Colonic mucosa (tissue), 4 donors: ENCODE measurements at regions not wholly inside any gene's neighbourhood (a gene's known extent, or its start where the extent isn't known, plus 50 kb on each side); places are given as distances from the start of the nearest gene placed in this dataset.
"Not testable (repeated sequence)": the region's sequence is repeated elsewhere in the genome, so short reads cannot be mapped to it uniquely, and the experiment has no call there.

Experiments
- DNase-seq: peaks from one replicate; pipeline ENCODE4 v3.0.0-alpha.2; 2020
- H3K27ac ChIP-seq: fragments of 200-600 bp; one replicate; pipeline ENCODE4 v1.8.0; 2021
- H3K27me3 ChIP-seq: fragments of 200-600 bp; one replicate; pipeline ENCODE4 v1.8.0; 2021
- H3K36me3 ChIP-seq: fragments of 200-600 bp; one replicate; pipeline ENCODE4 v1.8.0; 2021
- H3K4me1 ChIP-seq: fragments of 200-600 bp; one replicate; pipeline ENCODE4 v1.8.0; 2021; ENCODE audit warnings: mild to moderate bottlenecking
- H3K4me3 ChIP-seq: fragments of 200-600 bp; one replicate; pipeline ENCODE4 v1.8.0; 2021
- H3K9ac ChIP-seq, 2 donors: one replicate each; pipeline ENCODE4 v1.7.0; 2013; ENCODE audit warnings: control low read depth in 2 of 2, low read depth in 2 of 2, low read length in 2 of 2
- H3K9me3 ChIP-seq: fragments of 200-600 bp; one replicate; pipeline ENCODE4 v1.8.0; 2021
- intact Hi-C: fragments of 100-400 bp; cut with DNase I; formaldehyde crosslinking; loops from one replicate; pipeline ENCODE4 v1.14.1; 2022
- TF ChIP-seq, protein P1 (sequence below): fragments of 200-600 bp; IDR thresholded peaks from one replicate; pipeline ENCODE4 v1.8.0; 2022; ENCODE audit warnings: antibody characterized with exemption, mild to moderate bottlenecking
- donor health status: healthy.
- donor health status: DM: no; HTN: no; CAD: no.
- donor health status: DM: no; HTN: no; CAD: no.

DNA sequence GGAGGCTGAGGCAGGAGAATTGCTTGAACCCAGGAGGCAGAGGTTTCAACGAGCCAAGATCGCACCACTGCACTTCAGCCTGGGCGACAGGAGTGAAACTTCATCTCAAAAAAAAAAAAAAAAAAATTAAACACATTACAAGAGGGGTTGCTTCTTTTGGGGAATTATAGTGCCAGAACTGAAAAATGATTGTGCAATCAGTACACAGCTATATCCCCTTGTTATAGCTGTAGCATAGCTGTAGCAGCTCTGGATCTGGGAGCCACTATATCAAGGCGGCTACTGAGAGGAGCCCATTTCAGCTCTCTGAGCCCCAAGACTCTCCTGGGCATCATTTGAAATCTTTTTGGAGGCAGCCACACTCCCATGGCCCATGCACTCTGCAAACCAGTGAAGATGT lies 334.3 kb downstream of the TFAP2A start:
- H3K4me1 ChIP-seq, result no peaks in the 10 kb centered on the region
- no peak overlapping the region for H3K4me3 ChIP-seq
- DNase-seq, result no peak
- no peaks in the 10 kb centered on the region for H3K36me3 ChIP-seq
- H3K27ac ChIP-seq, result no peak overlapping the region
- no peak overlapping the region for H3K9ac ChIP-seq
- H3K27me3 ChIP-seq, result no peaks in the 10 kb centered on the region
- TF ChIP-seq, protein P1, sequence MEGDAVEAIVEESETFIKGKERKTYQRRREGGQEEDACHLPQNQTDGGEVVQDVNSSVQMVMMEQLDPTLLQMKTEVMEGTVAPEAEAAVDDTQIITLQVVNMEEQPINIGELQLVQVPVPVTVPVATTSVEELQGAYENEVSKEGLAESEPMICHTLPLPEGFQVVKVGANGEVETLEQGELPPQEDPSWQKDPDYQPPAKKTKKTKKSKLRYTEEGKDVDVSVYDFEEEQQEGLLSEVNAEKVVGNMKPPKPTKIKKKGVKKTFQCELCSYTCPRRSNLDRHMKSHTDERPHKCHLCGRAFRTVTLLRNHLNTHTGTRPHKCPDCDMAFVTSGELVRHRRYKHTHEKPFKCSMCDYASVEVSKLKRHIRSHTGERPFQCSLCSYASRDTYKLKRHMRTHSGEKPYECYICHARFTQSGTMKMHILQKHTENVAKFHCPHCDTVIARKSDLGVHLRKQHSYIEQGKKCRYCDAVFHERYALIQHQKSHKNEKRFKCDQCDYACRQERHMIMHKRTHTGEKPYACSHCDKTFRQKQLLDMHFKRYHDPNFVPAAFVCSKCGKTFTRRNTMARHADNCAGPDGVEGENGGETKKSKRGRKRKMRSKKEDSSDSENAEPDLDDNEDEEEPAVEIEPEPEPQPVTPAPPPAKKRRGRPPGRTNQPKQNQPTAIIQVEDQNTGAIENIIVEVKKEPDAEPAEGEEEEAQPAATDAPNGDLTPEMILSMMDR, result no peak
- intact Hi-C loops, result no loop called here
- no peaks in the 10 kb centered on the region for H3K9me3 ChIP-seq

- Histone ChIP-seq H3K9ac (no peak overlapping the region), H3K27ac (no peak overlapping the region), H3K4me3 (no peak overlapping the region), H3K36me3 (no peaks in the 10 kb centered on the region), H3K27me3 (no peaks in the 10 kb centered on the region), H3K4me1 (no peaks in the 10 kb centered on the region), H3K9me3 (no peaks in the 10 kb centered on the region)
- TF ChIP-seq, protein P1, result no peak
- DNase-seq, result no peak
- intact Hi-C loops, result no loop called here
These were observed 336.3 kb downstream of the TFAP2A start for GRCh38 chr6:10078581-10078980.

DNA sequence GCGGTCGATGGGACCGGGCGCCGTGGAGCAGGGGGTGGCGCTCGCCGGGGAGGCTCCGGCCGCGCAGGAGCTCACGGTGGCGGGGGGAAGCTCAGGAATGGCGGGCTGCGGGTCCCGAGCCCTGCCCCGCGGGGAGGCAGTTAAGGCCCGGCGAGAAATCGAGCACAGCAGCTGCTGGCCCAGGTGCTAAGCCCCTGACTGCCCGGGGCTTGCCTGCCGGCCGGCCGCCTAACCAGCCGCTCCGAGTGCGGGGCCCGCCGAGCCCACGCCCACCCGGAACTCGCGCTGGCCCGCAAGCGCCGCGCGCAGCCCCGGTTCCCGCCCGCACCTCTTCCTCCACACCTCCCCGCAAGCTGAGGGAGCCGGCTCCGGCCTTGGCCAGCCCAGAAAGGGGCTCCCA lies 340.1 kb downstream of the TFAP2A start:
- H3K4me3 ChIP-seq, H3K27me3 ChIP-seq, H3K36me3 ChIP-seq, H3K9ac ChIP-seq, H3K9me3 ChIP-seq, H3K4me1 ChIP-seq, intact Hi-C loops, DNase-seq, H3K27ac ChIP-seq: not testable (repeated sequence)

DNA sequence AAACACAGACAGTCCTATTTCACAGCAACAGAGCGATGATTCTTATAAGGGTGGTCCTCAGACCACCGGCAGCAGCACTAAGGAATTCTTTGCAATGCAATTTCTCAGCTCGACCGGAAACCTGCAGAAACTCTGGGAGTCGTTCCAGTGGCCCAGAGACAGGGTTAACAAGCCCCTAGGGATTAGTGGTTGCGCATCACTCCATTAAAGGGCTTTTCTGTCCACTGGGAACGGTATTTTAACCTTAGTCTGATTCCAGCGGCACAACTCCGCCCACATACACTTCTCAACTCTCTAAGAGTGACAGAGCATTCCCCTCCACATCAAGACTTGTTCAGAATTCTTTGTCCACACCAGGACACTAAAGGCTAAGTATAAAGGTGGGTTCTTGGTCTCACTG lies 341.5 kb downstream of the TFAP2A start:
- Histone ChIP-seq H3K36me3 (no peaks in the 10 kb centered on the region), H3K4me3 (no peak overlapping the region), H3K9me3 (no peaks in the 10 kb centered on the region), H3K27me3 (no peaks in the 10 kb centered on the region), H3K9ac (no peak overlapping the region), H3K4me1 (no peaks in the 10 kb centered on the region), H3K27ac (no peak overlapping the region)
- TF ChIP-seq, protein P1, result no peak
- intact Hi-C loops, result no loop called here
- DNase-seq, result no peak

DNA sequence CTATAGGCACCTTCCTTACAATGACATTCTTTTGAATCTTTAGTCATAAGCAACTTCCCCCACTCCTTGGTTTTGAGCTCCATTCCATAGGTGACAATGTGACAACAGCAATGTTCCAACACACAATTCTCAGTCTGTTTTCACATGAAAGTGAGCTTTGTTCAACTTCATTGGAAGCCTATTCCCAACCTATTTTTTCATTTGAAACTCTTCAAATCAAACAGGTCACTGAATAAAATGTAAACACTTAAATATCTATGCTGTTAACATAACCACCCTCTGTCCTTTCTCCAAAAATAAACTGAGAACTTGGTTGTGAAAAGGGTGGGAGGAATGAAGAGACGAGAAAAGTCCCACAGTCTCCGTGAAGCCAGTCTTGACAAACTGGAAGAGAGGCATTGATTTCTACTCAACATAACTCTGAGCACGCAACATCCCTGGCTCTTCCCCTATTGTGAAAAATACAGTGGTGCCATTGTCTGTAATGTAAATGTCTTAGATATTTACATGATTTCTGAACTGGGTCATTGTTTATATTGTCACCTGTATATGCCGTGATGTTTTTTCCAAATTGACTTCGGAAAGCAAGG lies 343.1 kb downstream of the TFAP2A start:
- Histone ChIP-seq H3K36me3 (no peaks in the 10 kb centered on the region), H3K4me1 (no peaks in the 10 kb centered on the region), H3K9me3 (no peaks in the 10 kb centered on the region), H3K9ac (no peak overlapping the region), H3K27ac (no peak overlapping the region), H3K27me3 (no peaks in the 10 kb centered on the region), H3K4me3 (no peak overlapping the region)
- intact Hi-C loops, result no loop called here
- no peak for DNase-seq
- TF ChIP-seq, protein P1, result no peak

- Histone ChIP-seq H3K27me3 (no peaks in the 10 kb centered on the region), H3K27ac (no peak overlapping the region), H3K4me3 (no peak overlapping the region), H3K4me1 (no peaks in the 10 kb centered on the region), H3K36me3 (no peaks in the 10 kb centered on the region), H3K9me3 (no peaks in the 10 kb centered on the region), H3K9ac (no peak overlapping the region)
- TF ChIP-seq, protein P1, result no peak
- intact Hi-C loops, result no loop called here
- no peak for DNase-seq
These were observed 354.9 kb downstream of the TFAP2A start for GRCh38 chr6:10060004-10060403.
